Activated CD8-positive, alpha-beta memory T cell treated with anti-CD3 and anti-CD28 coated beads, Interleukin-2, amount 50 U/mL, for 48 hours (primary cell): ENCODE measurements at regions not wholly inside any gene's neighbourhood (a gene's known extent, or its start where the extent isn't known, plus 50 kb on each side); places are given as distances from the start of the nearest gene placed in this dataset.

Source experiments
- DNase-seq: peaks from one replicate; pipeline ENCODE4 v3.0.0-alpha.2; 2020

- no peak for DNase-seq
Measured at GRCh38 chr11:39288011-39288410, 2171.4 kb downstream of the LRRC4C start.

DNA sequence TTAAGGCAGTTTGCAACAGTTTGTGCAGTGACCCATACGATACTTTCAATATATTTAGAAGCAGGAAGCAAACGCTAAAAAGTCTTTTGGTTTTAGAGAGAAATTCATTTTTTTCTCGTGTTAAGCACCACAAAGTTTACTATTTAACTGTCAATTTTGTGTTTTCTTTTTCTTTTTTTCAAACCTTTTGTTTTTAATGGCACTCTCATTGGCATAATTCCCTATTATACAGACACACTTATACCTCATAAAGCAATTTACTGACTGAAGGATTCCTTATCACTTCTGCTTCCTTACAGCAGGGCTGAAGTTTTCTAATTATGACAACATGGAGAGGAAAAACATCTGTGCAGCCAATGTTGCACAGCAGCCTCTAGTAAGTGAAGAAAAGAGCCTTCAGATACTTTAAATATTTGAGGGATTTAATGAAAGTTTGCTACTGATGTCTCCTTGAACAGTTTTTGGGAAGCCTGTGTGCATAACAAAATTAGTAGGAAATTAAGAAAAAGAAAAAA lies 2191.2 kb downstream of the LRRC4C start:
- no peak for DNase-seq

DNA sequence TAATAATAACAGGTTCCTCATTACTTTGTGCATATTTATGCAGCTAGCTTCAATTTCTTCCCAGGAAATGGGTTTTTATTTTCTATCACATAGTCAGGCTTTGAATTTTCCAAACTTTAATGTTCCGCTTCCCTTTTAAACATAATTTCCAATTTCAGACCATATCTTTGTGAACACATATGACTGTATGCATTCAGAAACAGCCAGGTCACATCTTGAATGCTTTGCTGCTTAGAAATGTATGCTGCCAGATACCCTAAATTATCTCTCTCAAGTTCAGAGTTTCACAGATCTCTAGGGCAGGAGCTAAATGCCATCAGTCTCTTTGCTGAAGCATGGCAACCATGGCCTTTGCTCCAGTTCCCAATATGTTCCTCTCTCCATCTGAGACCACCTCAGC lies 2203.8 kb downstream of the LRRC4C start:
- DNase-seq = no peak

DNA sequence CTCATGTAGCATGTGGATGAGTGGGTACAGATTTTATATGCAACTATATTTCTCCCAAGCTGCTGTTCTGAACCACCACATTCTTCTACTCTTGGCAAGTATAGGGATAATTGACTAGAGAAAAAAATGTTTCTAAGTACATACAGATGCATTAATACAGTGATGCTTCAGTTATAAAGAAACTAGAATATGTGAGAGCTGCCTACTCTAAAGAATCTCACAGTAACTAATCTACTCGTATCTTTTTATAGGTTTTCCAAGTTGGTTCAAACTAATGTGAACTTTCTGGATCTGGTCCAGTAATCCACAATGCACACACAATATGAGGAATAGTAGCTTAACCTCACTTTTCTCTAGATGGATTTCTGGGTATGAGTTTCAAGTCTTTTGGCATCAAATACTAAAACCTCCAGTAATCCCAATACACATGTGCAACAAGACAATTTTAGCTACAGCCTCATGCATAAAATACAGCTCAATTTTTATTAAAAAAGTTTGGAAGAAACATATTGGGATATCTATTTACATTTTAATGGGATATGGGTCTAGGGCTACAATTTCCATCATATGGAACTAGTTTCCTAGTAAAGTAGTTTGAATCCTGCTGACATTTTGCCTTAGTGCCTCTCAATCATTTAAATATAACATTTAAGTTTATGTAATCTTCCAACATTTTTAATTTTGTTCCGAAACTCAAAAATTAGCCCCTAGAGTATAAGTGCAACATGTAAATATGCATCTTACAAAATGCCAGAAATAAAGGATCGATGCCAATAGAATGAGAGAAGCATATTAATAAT lies 2209.7 kb downstream of the LRRC4C start:
- no peak for DNase-seq

DNA sequence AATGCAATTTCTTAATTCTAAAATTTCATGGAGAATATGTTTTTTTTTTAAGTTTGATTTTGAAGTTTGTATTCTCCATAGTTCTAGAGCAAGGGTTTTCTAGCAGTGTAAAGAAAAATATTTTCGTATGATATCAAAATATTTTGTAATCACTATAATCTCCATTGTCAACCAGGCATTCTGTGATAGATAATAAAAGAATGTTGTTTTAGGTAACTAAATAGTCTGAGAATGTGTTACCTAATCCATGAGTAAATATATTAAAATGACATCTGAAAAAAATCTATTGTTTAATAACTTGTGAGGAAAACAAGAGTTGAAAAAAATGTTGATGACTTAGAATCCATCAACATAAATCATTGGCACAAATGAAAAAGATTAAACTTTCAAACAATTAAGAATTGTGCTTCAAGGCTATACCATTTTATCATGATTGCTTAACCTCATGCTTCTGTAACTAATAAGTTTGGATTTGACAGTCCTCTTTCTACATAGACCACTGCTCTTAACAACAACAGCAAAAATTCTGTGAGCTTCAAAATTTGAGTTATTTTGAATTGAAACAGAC lies 2211.8 kb downstream of the LRRC4C start:
- no peak for DNase-seq

DNA sequence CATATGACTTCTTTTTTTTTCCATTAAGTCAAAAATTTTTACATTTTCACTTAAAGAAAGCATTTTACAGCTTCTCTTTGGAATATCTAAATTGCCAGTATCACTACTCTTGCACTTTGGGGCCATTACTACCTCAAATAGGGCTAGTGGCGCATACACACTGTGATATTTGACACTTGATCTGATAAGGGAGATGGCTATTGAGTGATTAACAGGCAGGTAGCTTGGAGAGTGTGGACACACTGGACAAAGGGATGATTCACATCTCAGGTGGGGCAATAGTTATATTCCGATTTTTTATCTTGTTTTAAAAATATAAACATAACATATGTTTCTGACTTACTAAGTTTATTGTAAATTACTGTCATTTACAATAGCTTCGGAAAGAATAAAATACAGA lies 2219.9 kb downstream of the LRRC4C start:
- DNase-seq = no peak

DNA sequence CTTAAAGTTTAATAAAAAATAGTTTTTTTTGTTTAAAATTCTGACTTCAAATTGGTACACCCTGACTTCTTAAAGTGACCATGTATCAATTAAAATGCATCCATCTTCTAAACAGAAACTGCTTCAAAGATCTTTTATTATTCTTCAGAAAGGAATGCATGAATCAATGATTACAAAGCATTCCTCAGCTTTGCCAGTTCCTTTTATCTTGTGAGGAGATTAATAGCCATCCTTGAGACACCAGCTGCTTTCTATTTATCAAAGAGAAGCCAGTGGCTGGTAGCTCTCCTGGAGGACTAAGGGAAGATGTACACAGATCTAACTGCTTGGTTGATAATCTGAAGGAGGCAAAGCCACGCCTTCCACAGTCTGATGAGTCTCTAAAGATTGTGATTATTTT lies 2222.5 kb downstream of the LRRC4C start:
- DNase-seq = no peak

DNA sequence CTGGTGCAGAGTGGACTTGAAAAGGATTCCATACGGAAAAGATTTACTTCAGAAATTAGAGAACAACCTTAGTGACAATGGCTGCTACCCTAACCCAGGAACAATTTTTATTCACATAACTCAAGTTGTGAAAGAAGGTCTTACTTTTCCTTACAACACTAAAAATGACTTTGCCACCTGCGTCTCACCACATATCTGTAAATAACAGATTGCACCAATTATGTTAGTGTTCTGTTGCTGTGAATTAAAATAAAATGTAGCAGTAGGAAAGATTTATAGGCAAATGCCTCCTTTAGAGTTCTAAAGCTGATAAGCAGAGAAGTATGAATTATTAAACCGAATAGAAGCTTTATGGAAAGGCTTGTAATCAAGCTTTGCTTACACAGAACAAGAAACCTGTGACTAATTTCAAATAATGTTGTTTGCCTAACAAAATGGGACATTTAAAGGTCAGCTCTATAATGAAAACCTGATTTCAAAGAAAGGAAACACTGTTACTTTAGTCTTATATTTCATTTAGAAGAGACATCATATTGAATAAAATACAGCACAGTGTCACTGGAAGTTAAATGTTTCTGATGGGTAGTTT lies 2237.8 kb downstream of the LRRC4C start:
- DNase-seq = no peak

DNA sequence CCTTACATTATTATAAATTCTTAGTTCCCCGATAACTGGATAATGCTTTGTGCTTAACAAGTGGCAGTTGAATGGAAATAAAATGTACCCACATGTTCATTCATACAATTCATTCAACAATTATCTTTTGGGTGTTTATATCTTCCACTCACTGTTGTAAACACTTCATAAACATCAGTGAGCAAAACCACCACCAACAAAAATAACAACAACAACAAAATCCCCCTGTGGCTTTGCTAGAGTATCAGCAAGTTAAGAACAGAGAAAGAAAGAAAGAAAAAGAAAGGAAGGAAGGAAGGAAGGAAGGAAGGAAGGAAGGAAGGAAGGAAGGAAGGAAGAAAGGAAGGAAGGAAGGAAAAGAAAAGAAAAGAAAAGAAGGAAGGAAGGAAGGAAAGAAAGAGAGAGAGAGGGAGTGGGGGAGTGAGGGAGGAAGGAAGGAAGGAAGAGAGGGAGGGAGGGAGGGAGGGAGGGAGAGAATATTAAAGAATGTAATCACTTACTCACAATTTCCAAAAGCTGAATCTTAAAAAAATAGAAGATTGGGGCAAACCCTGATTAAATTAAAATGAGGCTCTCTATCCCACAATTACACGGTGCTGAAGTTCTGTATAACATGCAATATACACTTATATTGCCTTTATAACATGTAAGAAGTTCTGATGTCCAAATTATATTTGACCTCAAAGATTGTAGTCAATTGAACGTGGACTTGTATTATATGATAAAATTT lies 2238.8 kb downstream of the LRRC4C start:
- no peak for DNase-seq

DNA sequence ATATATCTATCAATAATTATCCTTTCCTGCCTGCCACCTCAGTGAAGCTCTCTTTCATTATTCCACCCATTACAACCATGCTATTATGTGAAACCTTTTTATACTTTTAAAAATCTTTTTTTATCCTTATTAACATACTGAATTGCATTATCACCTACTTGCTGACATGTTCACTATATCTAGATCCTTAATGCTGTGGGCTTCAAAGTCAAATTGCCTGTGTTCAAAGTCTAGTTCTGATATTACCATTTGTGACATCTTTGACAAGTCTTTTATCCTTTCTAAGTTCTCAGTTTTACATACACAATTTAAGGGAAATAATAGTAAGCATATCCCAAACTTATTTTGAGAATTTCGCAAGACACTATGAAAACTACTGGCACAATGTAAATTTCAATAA lies 2239.4 kb downstream of the LRRC4C start:
- no peak for DNase-seq

- DNase-seq = no peak
Measured at GRCh38 chr11:39209981-39210380, 2249.5 kb downstream of the LRRC4C start.

DNA sequence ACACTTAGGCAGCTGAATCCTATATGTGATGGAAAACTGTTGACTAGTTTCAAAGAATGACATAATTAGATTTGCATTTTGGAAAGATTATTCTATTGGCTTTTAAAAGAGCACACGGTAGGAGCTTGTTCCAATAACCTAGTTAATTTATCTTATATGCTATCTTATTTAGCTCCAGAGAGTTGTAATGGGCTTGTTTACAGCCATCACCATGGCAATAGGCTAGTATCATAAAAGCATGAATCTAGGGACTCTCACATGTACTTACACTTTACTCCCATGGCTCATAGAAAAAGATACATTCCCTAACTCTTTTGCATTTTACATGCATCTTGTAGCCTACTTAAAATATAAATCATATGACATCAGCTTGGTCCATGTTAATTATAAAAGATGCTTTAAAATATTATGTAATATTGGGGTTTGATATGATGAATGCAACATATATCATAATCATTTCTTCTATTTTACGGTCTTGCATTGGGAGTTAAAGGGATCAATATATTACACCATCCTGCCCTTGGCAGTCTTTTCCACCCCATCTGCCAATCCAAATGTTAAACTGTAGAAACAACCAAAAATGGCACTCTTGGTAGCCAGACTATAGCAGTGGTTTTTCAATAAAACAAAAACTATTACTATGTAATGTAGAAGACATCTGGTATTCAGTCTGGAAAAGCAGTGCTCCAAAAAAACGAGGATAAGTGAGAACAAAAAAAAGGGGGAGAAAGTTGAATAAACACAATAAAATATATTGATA lies 2254.0 kb downstream of the LRRC4C start:
- no peak for DNase-seq

- DNase-seq = no peak
Measured at GRCh38 chr11:39192671-39193070, 2266.8 kb downstream of the LRRC4C start.

DNA sequence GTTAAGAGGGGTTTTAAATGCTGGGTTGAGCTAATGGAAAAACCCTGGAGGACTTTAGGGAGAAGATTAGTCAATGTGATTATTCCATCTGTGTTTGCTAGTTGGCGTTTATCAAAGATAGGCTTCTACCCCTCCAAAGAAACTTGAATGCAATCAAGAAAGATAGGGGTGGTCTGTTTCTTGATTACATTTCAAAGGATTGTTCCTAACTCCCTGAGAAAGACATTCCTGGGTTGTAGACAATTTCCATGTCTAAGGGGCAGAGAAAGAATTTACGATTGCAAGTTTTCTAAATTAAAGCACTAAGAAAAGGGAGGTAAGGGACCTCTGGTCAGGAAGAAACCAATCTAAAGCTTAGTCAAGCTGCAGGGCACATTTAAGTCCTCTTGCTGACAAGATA lies 2268.7 kb downstream of the LRRC4C start:
- no peak for DNase-seq

GRCh38 chr11:39177678-39178077 lies 2281.8 kb downstream of the LRRC4C start:
- DNase-seq = no peak

DNA sequence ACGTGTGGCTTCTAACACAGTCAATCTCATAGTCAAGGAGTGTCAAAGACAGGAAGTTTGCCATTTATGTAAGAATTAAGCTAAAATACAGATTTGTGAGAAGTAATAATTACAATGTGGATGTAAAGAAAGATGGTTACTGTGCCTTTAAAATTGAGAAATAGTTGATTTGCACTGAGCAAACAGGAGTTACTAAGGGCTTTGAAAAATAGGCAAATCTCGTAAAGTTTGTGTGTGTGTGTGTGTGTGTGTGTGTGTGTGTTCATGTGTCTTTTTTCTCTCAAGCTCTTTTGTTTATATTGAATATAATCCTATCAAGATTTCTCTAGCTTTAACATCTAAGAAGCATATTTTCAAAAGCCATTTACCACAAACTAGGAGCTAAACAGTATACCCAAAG lies 2284.5 kb downstream of the LRRC4C start:
- no peak for DNase-seq

DNA sequence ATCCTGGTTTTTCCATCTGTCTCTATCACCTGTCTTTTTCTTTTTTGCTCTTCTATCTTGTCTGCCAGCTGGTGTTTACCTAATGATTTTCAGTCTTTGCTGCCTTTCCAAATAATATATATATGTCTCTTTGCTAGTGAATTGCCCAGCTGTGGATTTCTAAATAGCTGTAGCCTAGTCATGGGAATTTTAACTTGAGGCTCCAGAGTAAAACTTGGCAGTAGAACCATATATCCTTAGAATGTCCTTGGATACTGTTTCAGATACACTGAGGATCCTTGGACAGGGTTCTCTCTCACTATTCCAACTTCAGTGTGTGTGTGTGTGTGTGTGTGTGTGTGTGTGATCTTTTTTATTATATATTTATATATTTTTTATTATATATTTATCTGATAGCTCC lies 2285.3 kb downstream of the LRRC4C start:
- DNase-seq = no peak

GRCh38 chr11:39165021-39165420 lies 2294.4 kb downstream of the LRRC4C start:
- no peak for DNase-seq

DNA sequence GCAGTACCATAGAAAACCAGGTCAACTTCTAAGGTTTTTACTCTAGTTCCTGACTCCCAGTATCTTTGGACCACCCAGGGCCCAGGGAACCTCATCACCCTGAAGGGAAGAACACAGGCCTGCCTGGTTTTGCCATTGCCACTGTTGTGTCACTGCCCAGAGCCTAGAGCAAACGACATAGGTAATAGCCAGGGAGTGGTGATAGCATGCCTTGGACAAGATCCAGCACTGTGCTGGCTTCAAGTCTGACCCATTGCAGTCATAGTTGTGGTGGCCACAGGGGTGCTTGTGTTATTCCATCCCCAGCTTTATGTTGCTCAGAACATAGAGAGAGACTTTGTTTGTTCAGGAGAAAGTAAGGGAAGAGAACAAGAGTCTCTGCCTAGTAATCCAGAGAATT lies 2310.2 kb downstream of the LRRC4C start:
- DNase-seq = no peak

- DNase-seq = no peak
Measured at GRCh38 chr11:39145346-39145745, 2314.1 kb downstream of the LRRC4C start.

DNA sequence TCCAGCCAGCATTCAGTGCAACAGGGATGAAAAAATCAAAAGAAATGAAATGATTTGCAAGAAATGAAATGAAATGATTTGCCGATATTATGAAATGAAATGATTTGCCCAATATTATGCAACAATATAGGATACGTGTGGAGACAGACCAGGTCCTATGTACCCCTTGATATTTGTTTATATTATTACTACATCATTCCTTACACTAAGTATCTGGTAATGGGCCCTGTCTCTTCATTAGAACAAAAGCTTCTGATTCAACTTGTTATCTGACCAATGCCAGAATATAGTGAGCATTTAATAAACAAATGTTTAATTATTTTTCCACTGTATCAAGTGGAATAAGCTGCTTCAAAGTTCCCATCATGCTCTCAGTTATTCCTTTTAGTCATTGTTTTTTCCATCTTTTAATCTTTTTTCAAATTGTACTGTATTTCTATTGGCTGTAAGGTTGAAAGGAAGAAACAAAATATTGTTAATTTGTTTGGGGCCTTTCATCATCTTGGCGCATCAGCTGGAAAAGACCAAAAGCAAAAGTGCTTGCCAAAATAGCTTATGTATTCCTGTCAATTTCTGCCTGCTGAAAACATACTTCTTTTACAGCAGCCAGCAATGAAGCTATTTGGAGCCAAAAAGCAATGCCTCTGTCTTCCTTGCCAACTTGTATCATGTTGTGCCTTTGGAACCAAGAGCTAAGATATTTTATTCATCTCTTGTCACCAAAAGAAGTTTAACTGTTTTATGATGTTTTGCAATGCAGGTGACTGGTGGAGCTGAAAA lies 2314.9 kb downstream of the LRRC4C start:
- no peak for DNase-seq

DNA sequence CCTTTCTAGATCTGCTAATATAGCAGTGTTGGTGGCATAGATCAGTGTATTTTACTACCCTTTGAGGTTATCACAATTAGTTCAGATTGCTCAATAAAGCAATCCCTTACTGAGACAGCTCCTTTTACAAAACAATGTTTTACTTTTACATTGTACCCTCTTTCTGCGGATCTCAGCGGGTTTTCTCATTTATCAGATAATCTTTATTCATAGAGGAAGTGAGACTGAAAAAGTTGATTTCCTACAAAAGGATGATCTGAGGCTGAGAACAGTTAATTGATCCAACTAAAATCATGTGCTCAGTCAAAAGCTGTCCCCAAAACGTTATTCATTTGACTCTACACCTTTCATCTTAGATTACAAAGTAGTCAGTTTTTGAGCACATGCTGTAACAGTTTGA lies 2319.9 kb downstream of the LRRC4C start:
- no peak for DNase-seq
